ENCODE measurements at regions not wholly inside any gene's neighbourhood (a gene's known extent, or its start where the extent isn't known, plus 50 kb on each side); places are given as distances from the start of the nearest gene placed in this dataset.

DNA sequence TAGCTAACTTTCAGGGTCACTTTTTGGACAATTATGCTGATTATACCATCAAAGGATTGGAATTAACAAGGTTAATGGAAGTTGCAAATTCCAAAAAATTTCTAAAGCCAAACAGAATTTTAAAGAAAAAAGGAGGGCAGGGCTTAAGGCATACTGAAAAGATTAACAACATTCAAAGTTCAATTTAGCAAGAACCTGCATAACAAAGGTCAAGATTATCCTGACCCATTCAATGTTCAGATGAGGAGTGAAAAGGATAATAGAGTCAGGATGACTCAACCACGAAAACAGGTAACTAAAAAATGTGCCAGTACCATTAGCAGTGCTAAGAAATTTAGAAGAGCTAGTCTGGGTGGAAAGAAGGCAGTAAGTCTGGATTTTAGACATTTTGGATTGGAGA, 139.8 kb upstream of the HNMT start:
- H3K9ac ChIP-seq (ENCODE audit: low read length) = no peak overlapping the region
- H3K9me3 ChIP-seq (ENCODE audit: control insufficient read depth, low read length) = no peaks in the 10 kb centered on the region
- DNase-seq (ENCODE audit: low read depth) = no peak
- no peaks in the 10 kb centered on the region for H3K4me1 ChIP-seq (ENCODE audit: control insufficient read depth, insufficient read depth, low read length)
- no peak overlapping the region for H3K4me3 ChIP-seq (ENCODE audit: low read length)
- no peaks in the 10 kb centered on the region for H3K36me3 ChIP-seq (ENCODE audit: control insufficient read depth, insufficient read depth, low read length, severe bottlenecking)
- H3K27me3 ChIP-seq (replicated peaks; ENCODE audit: control insufficient read depth, insufficient read depth, low read length) = no peaks in the 10 kb centered on the region

DNA sequence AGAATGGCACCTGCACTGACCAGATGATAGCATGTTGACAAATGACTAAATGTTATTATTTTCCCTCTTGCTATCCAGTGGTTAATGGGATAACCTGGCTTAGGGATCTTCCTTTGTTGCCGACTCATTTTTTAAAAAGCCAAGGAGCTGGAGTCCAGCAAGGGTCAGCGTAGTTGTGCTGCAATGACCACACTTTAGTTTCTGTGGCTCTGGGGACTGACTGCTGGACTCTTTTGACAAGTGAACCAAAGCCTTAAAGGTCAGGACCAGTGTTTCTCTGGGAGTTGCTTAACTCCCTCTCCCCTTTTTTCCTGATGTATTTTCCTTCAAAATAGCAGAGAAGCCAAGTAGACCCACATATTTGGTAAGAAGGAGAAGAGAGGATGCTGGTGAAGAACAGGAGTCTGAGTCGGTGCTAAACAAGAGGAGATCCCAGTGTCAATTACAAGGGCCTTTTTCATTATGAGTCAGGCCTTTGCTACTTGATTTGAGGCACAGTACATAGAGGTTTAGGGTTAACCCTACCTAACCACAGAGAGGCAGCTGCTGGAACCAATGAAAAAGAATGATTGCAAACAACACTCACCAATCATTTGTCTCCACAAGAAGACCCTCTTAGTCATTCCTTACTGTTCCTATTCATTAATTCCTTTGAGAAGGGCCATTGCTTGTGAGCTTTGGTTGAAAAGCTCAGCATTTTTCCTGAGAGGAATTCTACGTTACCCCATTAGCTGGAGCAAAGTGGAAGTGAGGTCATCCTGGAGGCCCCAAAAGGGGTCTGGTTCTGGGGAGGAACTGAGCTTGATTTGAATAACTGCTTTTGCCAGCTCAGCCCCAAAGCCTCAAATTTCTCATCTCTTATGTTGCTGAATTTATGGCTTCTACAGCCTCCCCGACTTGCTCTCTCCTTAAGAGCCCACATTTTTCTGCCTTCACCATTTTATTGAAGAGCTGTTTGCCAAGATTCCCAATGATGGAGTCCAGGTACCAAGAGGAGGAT, 137.6 kb upstream of the HNMT start:
- no peak for DNase-seq (ENCODE audit: low read depth)
- H3K27me3 ChIP-seq (replicated peaks; ENCODE audit: control insufficient read depth, insufficient read depth, low read length) = no peaks in the 10 kb centered on the region
- H3K36me3 ChIP-seq (ENCODE audit: control insufficient read depth, insufficient read depth, low read length, severe bottlenecking) = no peaks in the 10 kb centered on the region
- no peaks in the 10 kb centered on the region for H3K9me3 ChIP-seq (ENCODE audit: control insufficient read depth, low read length)
- no peak overlapping the region for H3K9ac ChIP-seq (ENCODE audit: low read length)
- H3K4me1 ChIP-seq (ENCODE audit: control insufficient read depth, insufficient read depth, low read length) = no peaks in the 10 kb centered on the region
- no peak overlapping the region for H3K4me3 ChIP-seq (ENCODE audit: low read length)

DNA sequence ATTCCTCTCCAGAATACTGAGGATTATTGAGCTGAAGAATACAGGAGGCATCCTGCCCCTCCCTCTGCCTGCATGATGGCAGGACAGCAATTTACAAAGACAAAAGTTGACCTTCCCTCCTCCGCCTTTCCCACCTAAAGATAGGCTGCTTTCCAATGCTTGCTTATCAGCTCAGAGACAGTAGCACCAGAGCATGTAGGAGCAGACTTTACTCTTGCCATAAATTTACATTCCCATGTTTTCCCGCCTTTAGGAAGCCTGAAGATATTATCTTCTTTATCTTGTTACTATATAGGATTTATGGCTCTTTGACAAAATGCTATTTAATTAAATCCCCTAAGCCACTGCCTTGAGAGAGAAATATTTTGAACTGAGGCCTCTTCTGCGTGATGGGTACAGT, 135.6 kb upstream of the HNMT start:
- H3K4me3 ChIP-seq (ENCODE audit: low read length) = no peak overlapping the region
- no peak overlapping the region for H3K9ac ChIP-seq (ENCODE audit: low read length)
- no peaks in the 10 kb centered on the region for H3K27me3 ChIP-seq (replicated peaks; ENCODE audit: control insufficient read depth, insufficient read depth, low read length)
- H3K36me3 ChIP-seq (ENCODE audit: control insufficient read depth, insufficient read depth, low read length, severe bottlenecking) = no peaks in the 10 kb centered on the region
- no peaks in the 10 kb centered on the region for H3K4me1 ChIP-seq (ENCODE audit: control insufficient read depth, insufficient read depth, low read length)
- no peaks in the 10 kb centered on the region for H3K9me3 ChIP-seq (ENCODE audit: control insufficient read depth, low read length)
- no peak for DNase-seq (ENCODE audit: low read depth)

DNA sequence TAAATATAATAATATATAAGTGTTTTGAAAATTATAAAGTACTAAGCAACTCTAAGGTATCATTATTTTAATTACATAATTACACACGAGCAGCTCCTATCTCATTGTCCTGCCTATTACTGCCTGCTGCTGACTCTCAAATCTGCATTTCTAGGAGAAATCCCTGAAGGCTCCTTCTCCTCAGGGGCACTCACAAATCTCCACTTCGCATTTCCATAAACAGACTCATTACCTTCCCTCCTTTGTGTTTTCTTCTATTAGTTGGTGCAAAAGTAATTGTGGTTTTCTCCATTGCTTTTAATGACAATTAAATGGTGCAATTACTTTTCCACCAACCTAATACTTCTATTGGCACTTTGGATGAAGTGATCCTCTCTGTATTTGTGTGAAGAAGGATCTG, 135.0 kb upstream of the HNMT start:
- H3K4me1 ChIP-seq (ENCODE audit: control insufficient read depth, insufficient read depth, low read length) = no peaks in the 10 kb centered on the region
- no peak overlapping the region for H3K4me3 ChIP-seq (ENCODE audit: low read length)
- no peaks in the 10 kb centered on the region for H3K36me3 ChIP-seq (ENCODE audit: control insufficient read depth, insufficient read depth, low read length, severe bottlenecking)
- H3K9me3 ChIP-seq (ENCODE audit: control insufficient read depth, low read length) = no peaks in the 10 kb centered on the region
- no peak overlapping the region for H3K9ac ChIP-seq (ENCODE audit: low read length)
- no peak for DNase-seq (ENCODE audit: low read depth)
- H3K27me3 ChIP-seq (replicated peaks; ENCODE audit: control insufficient read depth, insufficient read depth, low read length) = no peaks in the 10 kb centered on the region

DNA sequence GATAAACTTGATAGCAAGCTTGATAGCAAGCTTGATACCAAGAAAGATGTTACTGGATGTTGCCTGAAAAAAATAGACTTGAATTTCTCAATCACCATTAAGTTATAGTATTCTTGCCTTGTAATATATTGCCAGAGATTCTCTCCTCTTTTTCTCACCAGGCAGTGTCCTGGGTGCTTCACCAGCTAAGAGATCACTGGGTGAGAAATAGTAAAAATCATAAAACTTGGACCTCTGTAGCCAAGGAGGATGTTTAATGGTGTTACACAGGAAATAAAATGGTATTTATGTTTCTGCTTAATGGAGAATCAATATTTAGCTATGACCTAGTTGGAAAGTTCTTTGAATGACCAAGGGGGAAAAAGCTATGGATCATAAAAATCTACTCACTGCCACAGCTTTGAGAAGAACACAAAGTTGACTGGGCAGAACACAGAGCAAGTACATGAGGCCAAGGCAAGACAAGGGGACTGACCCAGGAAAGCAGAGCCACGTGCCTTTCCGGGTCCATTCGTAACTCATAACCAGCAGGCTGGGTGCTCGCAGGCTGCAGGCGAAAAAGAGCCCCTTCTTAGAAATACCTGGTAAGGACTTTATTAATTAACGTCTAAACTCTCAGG, 129.4 kb upstream of the HNMT start:
- Histone ChIP-seq H3K9me3 (ENCODE audit: control insufficient read depth, low read length) (no peaks in the 10 kb centered on the region), H3K4me3 (ENCODE audit: low read length) (no peak overlapping the region), H3K4me1 (ENCODE audit: control insufficient read depth, insufficient read depth, low read length) (no peaks in the 10 kb centered on the region), H3K36me3 (ENCODE audit: control insufficient read depth, insufficient read depth, low read length, severe bottlenecking) (no peaks in the 10 kb centered on the region), H3K27me3 (replicated peaks; ENCODE audit: control insufficient read depth, insufficient read depth, low read length) (no peaks in the 10 kb centered on the region), H3K9ac (ENCODE audit: low read length) (no peak overlapping the region)
- no peak for DNase-seq (ENCODE audit: low read depth)

DNA sequence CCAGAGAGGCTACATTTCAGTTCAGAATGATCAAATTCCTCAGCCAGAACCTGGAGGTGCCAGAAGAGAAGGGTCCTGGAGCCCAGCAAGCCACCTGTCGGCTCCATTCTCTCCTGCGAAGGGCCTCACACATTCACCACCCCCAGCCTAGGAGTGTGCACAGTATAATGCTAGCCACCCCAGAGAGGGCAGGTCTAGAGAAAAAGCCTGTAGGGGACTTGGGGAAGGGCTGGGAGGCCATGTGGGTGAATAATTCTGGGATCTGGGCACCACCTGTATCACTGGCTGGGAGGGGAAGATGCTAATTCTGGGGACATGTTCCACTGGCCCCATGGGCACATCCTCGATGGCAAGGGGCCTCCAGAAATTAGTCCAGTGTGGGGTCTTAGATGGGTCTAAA, 127.6 kb upstream of the HNMT start:
- no peak overlapping the region for H3K9ac ChIP-seq (ENCODE audit: low read length)
- H3K4me3 ChIP-seq (ENCODE audit: low read length) = no peak overlapping the region
- no peak for DNase-seq (ENCODE audit: low read depth)
- H3K9me3 ChIP-seq (ENCODE audit: control insufficient read depth, low read length) = no peaks in the 10 kb centered on the region
- no peaks in the 10 kb centered on the region for H3K36me3 ChIP-seq (ENCODE audit: control insufficient read depth, insufficient read depth, low read length, severe bottlenecking)
- H3K4me1 ChIP-seq (ENCODE audit: control insufficient read depth, insufficient read depth, low read length) = no peaks in the 10 kb centered on the region
- no peaks in the 10 kb centered on the region for H3K27me3 ChIP-seq (replicated peaks; ENCODE audit: control insufficient read depth, insufficient read depth, low read length)

DNA sequence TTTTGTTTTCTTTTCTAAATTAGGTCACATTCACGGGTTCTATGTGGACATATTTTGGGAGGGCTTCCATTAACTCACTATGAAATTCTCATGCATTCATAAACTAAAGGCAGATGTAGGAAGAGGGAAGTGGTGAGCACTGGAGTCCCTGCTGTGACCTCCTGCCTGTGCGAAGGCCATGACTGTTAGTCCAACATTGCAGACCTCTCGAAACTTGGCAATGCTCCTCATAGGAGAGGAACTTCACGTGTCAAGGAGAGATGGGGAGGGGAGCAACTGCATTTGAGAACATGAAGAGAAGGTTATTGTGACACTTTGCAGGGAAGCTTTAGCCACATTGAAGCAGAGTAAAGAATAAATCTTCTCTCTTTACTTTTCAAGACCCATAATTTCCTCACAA, 126.4 kb upstream of the HNMT start:
- Histone ChIP-seq H3K36me3 (ENCODE audit: control insufficient read depth, insufficient read depth, low read length, severe bottlenecking) (no peaks in the 10 kb centered on the region), H3K9me3 (ENCODE audit: control insufficient read depth, low read length) (no peaks in the 10 kb centered on the region), H3K27me3 (replicated peaks; ENCODE audit: control insufficient read depth, insufficient read depth, low read length) (no peaks in the 10 kb centered on the region), H3K9ac (ENCODE audit: low read length) (no peak overlapping the region), H3K4me1 (ENCODE audit: control insufficient read depth, insufficient read depth, low read length) (no peaks in the 10 kb centered on the region), H3K4me3 (ENCODE audit: low read length) (no peak overlapping the region)
- no peak for DNase-seq (ENCODE audit: low read depth)

DNA sequence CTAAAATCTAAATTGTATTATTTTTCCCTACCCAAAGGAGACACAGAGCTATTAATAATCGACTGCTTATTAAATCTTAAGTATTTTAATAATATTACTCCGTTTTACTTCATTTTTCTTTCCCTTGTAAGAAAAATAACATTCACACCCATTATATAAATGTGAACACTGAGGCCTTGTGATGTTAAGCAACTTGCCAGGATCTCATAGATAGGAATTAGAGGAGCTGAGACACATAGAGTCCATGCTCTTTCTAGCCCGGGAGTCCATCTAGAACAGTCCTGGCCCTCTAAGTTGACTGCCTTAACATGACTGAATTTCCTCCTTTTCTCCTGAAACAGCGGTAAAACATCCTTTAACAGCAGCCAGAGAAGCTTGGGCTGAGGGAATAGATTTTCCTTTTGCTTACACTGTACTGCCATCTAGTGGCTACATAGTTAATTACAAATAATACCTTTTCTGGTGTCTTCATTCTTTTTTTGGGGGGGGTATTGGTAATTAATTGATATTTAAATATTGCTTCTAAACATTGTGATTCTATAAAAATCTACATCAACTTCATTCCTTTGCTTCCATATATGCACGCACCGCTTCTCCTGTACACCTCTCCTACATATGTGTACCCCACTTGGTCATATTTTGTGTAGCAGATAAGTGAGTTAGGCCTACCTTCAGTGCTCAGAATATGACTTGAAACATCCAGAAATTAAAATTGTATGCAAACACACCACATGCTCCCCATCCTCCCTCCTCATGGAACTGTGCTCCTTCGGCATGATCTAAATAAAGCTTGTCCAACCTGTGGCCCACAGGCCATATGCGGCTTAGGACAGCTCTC, 125.8 kb upstream of the HNMT start:
- Histone ChIP-seq H3K9ac (ENCODE audit: low read length) (no peak overlapping the region), H3K36me3 (ENCODE audit: control insufficient read depth, insufficient read depth, low read length, severe bottlenecking) (no peaks in the 10 kb centered on the region), H3K4me1 (ENCODE audit: control insufficient read depth, insufficient read depth, low read length) (no peaks in the 10 kb centered on the region), H3K4me3 (ENCODE audit: low read length) (no peak overlapping the region), H3K27me3 (replicated peaks; ENCODE audit: control insufficient read depth, insufficient read depth, low read length) (no peaks in the 10 kb centered on the region), H3K9me3 (ENCODE audit: control insufficient read depth, low read length) (no peaks in the 10 kb centered on the region)
- peak; percentile 82 for DNase-seq (ENCODE audit: low read depth)

DNA sequence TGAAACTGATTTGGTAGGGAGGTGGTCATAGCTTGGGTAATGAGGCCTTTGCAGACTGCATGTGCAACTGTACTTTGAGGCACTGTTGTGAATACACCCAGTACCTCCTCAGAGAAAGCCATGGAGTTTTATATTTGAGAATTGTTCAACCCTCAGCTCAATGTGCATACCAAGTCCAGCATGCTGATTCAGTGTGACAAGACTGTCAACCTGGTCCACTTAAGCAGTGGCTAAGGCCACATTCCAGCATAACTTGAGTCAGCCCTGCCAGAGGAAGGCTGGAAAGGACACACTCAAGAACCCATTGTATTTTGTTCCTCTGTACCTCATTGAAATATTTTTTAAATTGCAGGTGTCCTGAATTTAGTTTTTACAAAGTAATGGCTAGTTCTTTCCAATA, 121.8 kb upstream of the HNMT start:
- no peak overlapping the region for H3K4me3 ChIP-seq (ENCODE audit: low read length)
- no peak for DNase-seq (ENCODE audit: low read depth)
- H3K9ac ChIP-seq (ENCODE audit: low read length) = no peak overlapping the region
- H3K27me3 ChIP-seq (replicated peaks; ENCODE audit: control insufficient read depth, insufficient read depth, low read length) = no peaks in the 10 kb centered on the region
- peaks cover 7% of the 10 kb centered on the region for H3K9me3 ChIP-seq (ENCODE audit: control insufficient read depth, low read length)
- H3K4me1 ChIP-seq (ENCODE audit: control insufficient read depth, insufficient read depth, low read length) = no peaks in the 10 kb centered on the region
- H3K36me3 ChIP-seq (ENCODE audit: control insufficient read depth, insufficient read depth, low read length, severe bottlenecking) = no peaks in the 10 kb centered on the region

DNA sequence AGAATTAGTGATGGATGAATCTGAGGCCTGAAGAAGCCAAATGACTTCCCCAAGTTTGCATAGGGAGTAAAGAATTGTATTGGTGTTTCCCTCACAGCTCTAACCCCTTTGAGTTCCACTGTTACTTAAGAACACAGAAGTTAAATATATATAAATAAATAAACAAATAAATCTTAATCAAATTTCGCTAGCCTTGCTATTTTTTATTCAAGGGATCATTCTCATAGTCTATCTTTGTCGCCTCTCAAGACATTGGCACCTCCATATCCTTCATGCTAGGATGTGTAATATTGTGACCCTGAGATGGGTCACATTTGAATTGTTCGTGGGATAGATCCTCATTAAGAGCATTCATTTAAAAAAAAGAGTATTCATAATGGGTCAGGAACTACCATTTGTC, 121.3 kb upstream of the HNMT start:
- DNase-seq (ENCODE audit: low read depth) = no peak
- H3K4me3 ChIP-seq (ENCODE audit: low read length) = no peak overlapping the region
- peaks cover 7% of the 10 kb centered on the region for H3K9me3 ChIP-seq (ENCODE audit: control insufficient read depth, low read length)
- no peak overlapping the region for H3K9ac ChIP-seq (ENCODE audit: low read length)
- H3K27me3 ChIP-seq (replicated peaks; ENCODE audit: control insufficient read depth, insufficient read depth, low read length) = no peaks in the 10 kb centered on the region
- H3K36me3 ChIP-seq (ENCODE audit: control insufficient read depth, insufficient read depth, low read length, severe bottlenecking) = no peaks in the 10 kb centered on the region
- H3K4me1 ChIP-seq (ENCODE audit: control insufficient read depth, insufficient read depth, low read length) = no peaks in the 10 kb centered on the region

DNA sequence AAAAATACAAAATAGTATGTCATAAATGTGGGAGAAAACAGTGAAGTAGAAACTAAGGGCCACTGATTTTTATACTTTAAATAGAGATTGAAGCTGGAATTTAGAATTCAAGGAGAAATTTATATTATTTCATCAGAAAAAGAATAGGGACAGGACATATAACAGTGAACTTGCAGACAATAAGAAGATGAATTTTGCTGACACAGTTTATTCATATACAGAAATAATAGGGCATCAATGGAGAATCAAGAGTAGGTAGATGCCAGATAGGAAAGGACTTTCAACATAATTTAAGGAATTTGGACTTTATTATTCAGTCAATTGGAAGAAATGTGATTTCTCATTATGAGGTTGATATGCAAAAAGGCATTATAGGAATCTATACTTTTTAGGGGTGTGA, 118.9 kb upstream of the HNMT start:
- Histone ChIP-seq H3K4me1 (ENCODE audit: control insufficient read depth, insufficient read depth, low read length) (no peaks in the 10 kb centered on the region), H3K9me3 (ENCODE audit: control insufficient read depth, low read length) (peaks cover 7% of the 10 kb centered on the region), H3K4me3 (ENCODE audit: low read length) (no peak overlapping the region), H3K36me3 (ENCODE audit: control insufficient read depth, insufficient read depth, low read length, severe bottlenecking) (no peaks in the 10 kb centered on the region), H3K27me3 (replicated peaks; ENCODE audit: control insufficient read depth, insufficient read depth, low read length) (no peaks in the 10 kb centered on the region), H3K9ac (ENCODE audit: low read length) (no peak overlapping the region)
- DNase-seq (ENCODE audit: low read depth) = no peak

Data from adipocyte (in vitro differentiated cells).